ENCODE measurements at regions not wholly inside any gene's neighbourhood (a gene's known extent, or its start where the extent isn't known, plus 50 kb on each side); places are given as distances from the start of the nearest gene placed in this dataset.

GRCh38 chr4:64897683-64898082 is 488.4 kb upstream of the TECRL start:
- no peaks in the 10 kb centered on the region for H3K27me3 Mint-ChIP-seq
- H3K4me1 Mint-ChIP-seq, result no peaks in the 10 kb centered on the region
- H3K36me3 Mint-ChIP-seq, result peaks cover 0 to 5% (median 0%) of the 10 kb centered on the region in 3 donors
- no peak overlapping the region for H3K27ac Mint-ChIP-seq
- ATAC-seq (no peak), DNase-seq (no peak)
- no peak overlapping the region for H3K4me3 Mint-ChIP-seq
- peaks cover 0 to 8% (median 0%) of the 10 kb centered on the region in 9 donors for H3K9me3 Mint-ChIP-seq
- POLR2A ChIA-PET, result no interaction called here

GRCh38 chr4:64895031-64895430 is 485.8 kb upstream of the TECRL start:
- Mint-ChIP-seq H3K9me3 (peaks cover 0 to 8% (median 0%) of the 10 kb centered on the region in 9 donors), H3K4me3 (no peak overlapping the region), H3K27ac (no peak overlapping the region), H3K36me3 (no peaks in the 10 kb centered on the region), H3K4me1 (no peaks in the 10 kb centered on the region), H3K27me3 (no peaks in the 10 kb centered on the region)
- DNase-seq, result no peak
- POLR2A ChIA-PET, result no interaction called here
- no peak for ATAC-seq

- DNase-seq (no peak), ATAC-seq (no peak)
- H3K9me3 Mint-ChIP-seq, result peaks cover 0 to 11% (median 0%) of the 10 kb centered on the region in 9 donors
- H3K4me1 Mint-ChIP-seq, result no peaks in the 10 kb centered on the region
- POLR2A ChIA-PET, result no interaction called here
- no peaks in the 10 kb centered on the region for H3K27me3 Mint-ChIP-seq
- H3K36me3 Mint-ChIP-seq, result no peaks in the 10 kb centered on the region
- H3K4me3 Mint-ChIP-seq, result no peak overlapping the region
- H3K27ac Mint-ChIP-seq, result no peak overlapping the region
Measured at GRCh38 chr4:64893205-64893604, 484.0 kb upstream of the TECRL start.

- Mint-ChIP-seq H3K36me3 (no peaks in the 10 kb centered on the region), H3K9me3 (peaks cover 0 to 8% (median 0%) of the 10 kb centered on the region in 9 donors), H3K27ac (no peak overlapping the region)
Measured at GRCh38 chr4:64889906-64890610, 480.8 kb upstream of the TECRL start.

GRCh38 chr4:64883087-64883807 is 474.0 kb upstream of the TECRL start:
- Mint-ChIP-seq H3K36me3 (no peaks in the 10 kb centered on the region), H3K27me3 (no peaks in the 10 kb centered on the region), H3K27ac (no peak overlapping the region), H3K4me1 (no peaks in the 10 kb centered on the region), H3K4me3 (no peak overlapping the region), H3K9me3 (peaks cover 0 to 3% (median 0%) of the 10 kb centered on the region in 9 donors)
- DNase-seq (no peak), ATAC-seq (no peak)
- POLR2A ChIA-PET, result no interaction called here

More at GRCh38 chr4:64889906-64890610, 480.8 kb upstream of the TECRL start:
- no peaks in the 10 kb centered on the region for H3K27me3 Mint-ChIP-seq
- POLR2A ChIA-PET, result no interaction called here
- DNase-seq (no peak), ATAC-seq (no peak)
- H3K4me3 Mint-ChIP-seq, result no peak overlapping the region
- no peaks in the 10 kb centered on the region for H3K4me1 Mint-ChIP-seq

- POLR2A ChIA-PET, result no interaction called here
- Mint-ChIP-seq H3K4me3 (no peak overlapping the region), H3K36me3 (no peaks in the 10 kb centered on the region), H3K9me3 (peaks cover 0 to 3% (median 0%) of the 10 kb centered on the region in 9 donors), H3K27ac (no peak overlapping the region), H3K27me3 (no peaks in the 10 kb centered on the region), H3K4me1 (no peaks in the 10 kb centered on the region)
- ATAC-seq, result no peak
- no peak for DNase-seq
Measured at GRCh38 chr4:64882311-64883086, 473.2 kb upstream of the TECRL start.

GRCh38 chr4:64880557-64880956 is 471.3 kb upstream of the TECRL start:
- H3K27ac Mint-ChIP-seq, result no peak overlapping the region
- no peaks in the 10 kb centered on the region for H3K27me3 Mint-ChIP-seq
- peaks cover 0 to 6% (median 2%) of the 10 kb centered on the region in 9 donors for H3K9me3 Mint-ChIP-seq
- DNase-seq, result no peak
- ATAC-seq, result no peak
- no peaks in the 10 kb centered on the region for H3K4me1 Mint-ChIP-seq
- POLR2A ChIA-PET, result no interaction called here
- no peaks in the 10 kb centered on the region for H3K36me3 Mint-ChIP-seq
- H3K4me3 Mint-ChIP-seq, result no peak overlapping the region

- H3K4me3 Mint-ChIP-seq, result no peak overlapping the region
- H3K27ac Mint-ChIP-seq, result no peak overlapping the region
- DNase-seq (no peak), ATAC-seq (no peak)
- no peaks in the 10 kb centered on the region for H3K27me3 Mint-ChIP-seq
- H3K4me1 Mint-ChIP-seq, result no peaks in the 10 kb centered on the region
- H3K9me3 Mint-ChIP-seq, result peaks cover 0 to 16% (median 6%) of the 10 kb centered on the region in 9 donors
- no peaks in the 10 kb centered on the region for H3K36me3 Mint-ChIP-seq
- POLR2A ChIA-PET, result no interaction called here
Measured at GRCh38 chr4:64876021-64876420, 466.8 kb upstream of the TECRL start.

GRCh38 chr4:64870558-64870957 is 461.3 kb upstream of the TECRL start:
- DNase-seq, result no peak
- Mint-ChIP-seq H3K9me3 (peaks cover 0 to 15% (median 6%) of the 10 kb centered on the region in 9 donors), H3K36me3 (no peaks in the 10 kb centered on the region), H3K27ac (no peak overlapping the region), H3K4me1 (no peaks in the 10 kb centered on the region), H3K4me3 (no peak overlapping the region), H3K27me3 (no peaks in the 10 kb centered on the region)
- POLR2A ChIA-PET, result no interaction called here
- no peak for ATAC-seq

- ATAC-seq (no peak), DNase-seq (no peak)
- POLR2A ChIA-PET, result no interaction called here
- no peaks in the 10 kb centered on the region for H3K27me3 Mint-ChIP-seq
- no peak overlapping the region for H3K4me3 Mint-ChIP-seq
- H3K4me1 Mint-ChIP-seq, result no peaks in the 10 kb centered on the region
- H3K36me3 Mint-ChIP-seq, result no peaks in the 10 kb centered on the region
- H3K9me3 Mint-ChIP-seq, result peaks cover 0 to 8% (median 3%) of the 10 kb centered on the region in 9 donors
- no peak overlapping the region for H3K27ac Mint-ChIP-seq
Measured at GRCh38 chr4:64857815-64858214, 448.6 kb upstream of the TECRL start.

- Mint-ChIP-seq H3K36me3 (no peaks in the 10 kb centered on the region), H3K27ac (no peak overlapping the region), H3K4me1 (no peaks in the 10 kb centered on the region), H3K27me3 (no peaks in the 10 kb centered on the region), H3K4me3 (no peak overlapping the region), H3K9me3 (peaks cover 0 to 12% (median 3%) of the 10 kb centered on the region in 9 donors)
- POLR2A ChIA-PET, result no interaction called here
- no peak for ATAC-seq
- no peak for DNase-seq
Measured at GRCh38 chr4:64857198-64857597, 447.9 kb upstream of the TECRL start.

GRCh38 chr4:64846417-64846816 is 437.2 kb upstream of the TECRL start:
- H3K9me3 Mint-ChIP-seq, result peaks cover 0 to 21% (median 0%) of the 10 kb centered on the region in 9 donors
- H3K27ac Mint-ChIP-seq, result no peak overlapping the region
- no peak overlapping the region for H3K4me3 Mint-ChIP-seq
- POLR2A ChIA-PET, result no interaction called here
- H3K27me3 Mint-ChIP-seq, result no peaks in the 10 kb centered on the region
- no peaks in the 10 kb centered on the region for H3K36me3 Mint-ChIP-seq
- ATAC-seq (no peak), DNase-seq (no peak)
- no peaks in the 10 kb centered on the region for H3K4me1 Mint-ChIP-seq

- Mint-ChIP-seq H3K36me3 (no peaks in the 10 kb centered on the region), H3K4me3 (no peak overlapping the region), H3K27ac (no peak overlapping the region), H3K4me1 (no peaks in the 10 kb centered on the region), H3K27me3 (no peaks in the 10 kb centered on the region), H3K9me3 (peaks cover 0 to 19% (median 8%) of the 10 kb centered on the region in 9 donors)
- DNase-seq (no peak), ATAC-seq (no peak)
- POLR2A ChIA-PET, result no interaction called here
Measured at GRCh38 chr4:64829749-64830148, 420.5 kb upstream of the TECRL start.

Data from naive thymus-derived CD8-positive, alpha-beta T cell (primary cell).